ENCODE measurements at regions not wholly inside any gene's neighbourhood (a gene's known extent, or its start where the extent isn't known, plus 50 kb on each side); places are given as distances from the start of the nearest gene placed in this dataset.

- TF ChIP-seq CTCF (conservative IDR thresholded peaks at IDR 0.05; ENCODE audit: low read depth, low read length) (no peak), EZH2phosphoT487 (IDR thresholded peaks at IDR 0.05; ENCODE audit: borderline replicate concordance, low read length) (no peak), EZH2 (IDR thresholded peaks at IDR 0.05; ENCODE audit: low read length, unreplicated experiment) (no peak)
Measured at GRCh38 chr12:75805905-75806304, 225.7 kb downstream of the PHLDA1 start.

All from PC-3 (cell line).